ENCODE measurements at regions not wholly inside any gene's neighbourhood (a gene's known extent, or its start where the extent isn't known, plus 50 kb on each side); places are given as distances from the start of the nearest gene placed in this dataset.

- Histone ChIP-seq H3K4me3 (no peak overlapping the region), H2AFZ (no peak overlapping the region), H3K79me2 (ENCODE audit: low read depth) (no peaks in the 10 kb centered on the region), H3K9me2 (ENCODE audit: insufficient read depth) (no peaks in the 10 kb centered on the region), H3K4me2 (no peak overlapping the region), H3F3A (ENCODE audit: insufficient read depth, low read depth) (no peaks in the 10 kb centered on the region), H4K20me1 (ENCODE audit: insufficient read depth) (no peaks in the 10 kb centered on the region), H3K27me3 (ENCODE audit: insufficient read depth, low read depth) (no peaks in the 10 kb centered on the region), H3K9me3 (ENCODE audit: insufficient read depth, low read depth) (0 out of 2 replicates have a peak, but pooled peaks cover 3% of the 10 kb centered on the region), H3K4me1 (replicated peaks; ENCODE audit: insufficient read depth) (no peaks in the 10 kb centered on the region), H3K36me3 (ENCODE audit: low read depth) (no peaks in the 10 kb centered on the region), H3K27ac (no peak overlapping the region)
- CTCF ChIA-PET: no interaction called here
- no peak for TF ChIP-seq EZH2 (IDR thresholded peaks at IDR 0.05; ENCODE audit: low read depth)
- no peak for TF ChIP-seq CTCF (conservative IDR thresholded peaks at IDR 0.05)
- POLR2A ChIA-PET (ENCODE audit: unreplicated experiment): no interaction called here
- DNase-seq: no peak
- BruUV-seq (replicated peaks): no TSS peak
- intact Hi-C loops (cut with micrococcal nuclease; ENCODE audit: unreplicated experiment): no loop called here
Measured at GRCh38 chr10:60456053-60456452, 66.4 kb upstream of the ANK3 start.

GRCh38 chr10:60454336-60454735, 64.7 kb upstream of the ANK3 start:
- Histone ChIP-seq H3K4me1 (replicated peaks; ENCODE audit: insufficient read depth) (no peaks in the 10 kb centered on the region), H3K27ac (no peak overlapping the region), H3K4me2 (no peak overlapping the region), H3K79me2 (ENCODE audit: low read depth) (no peaks in the 10 kb centered on the region), H4K20me1 (ENCODE audit: insufficient read depth) (no peaks in the 10 kb centered on the region), H3K36me3 (ENCODE audit: low read depth) (no peaks in the 10 kb centered on the region), H3K4me3 (no peak overlapping the region), H2AFZ (no peak overlapping the region), H3K9me2 (ENCODE audit: insufficient read depth) (no peaks in the 10 kb centered on the region), H3K9me3 (ENCODE audit: insufficient read depth, low read depth) (no peaks in the 10 kb centered on the region), H3F3A (ENCODE audit: insufficient read depth, low read depth) (no peaks in the 10 kb centered on the region), H3K27me3 (ENCODE audit: insufficient read depth, low read depth) (no peaks in the 10 kb centered on the region)
- ChIA-PET POLR2A (ENCODE audit: unreplicated experiment) (no interaction called here), CTCF (no interaction called here)
- BruUV-seq (replicated peaks): no TSS peak
- TF ChIP-seq CTCF (conservative IDR thresholded peaks at IDR 0.05) (no peak), EZH2 (IDR thresholded peaks at IDR 0.05; ENCODE audit: low read depth) (no peak)
- no peak for DNase-seq
- intact Hi-C loops (cut with micrococcal nuclease; ENCODE audit: unreplicated experiment): no loop called here

- no peaks in the 10 kb centered on the region for H4K20me1 ChIP-seq (ENCODE audit: insufficient read depth)
- no peak overlapping the region for H2AFZ ChIP-seq
- H3K4me2 ChIP-seq: no peak overlapping the region
- H3K27ac ChIP-seq: no peak overlapping the region
- no peaks in the 10 kb centered on the region for H3K9me3 ChIP-seq (ENCODE audit: insufficient read depth, low read depth)
- no peak overlapping the region for H3K4me3 ChIP-seq
- no peak for DNase-seq
- CTCF ChIA-PET: no interaction called here
- no peaks in the 10 kb centered on the region for H3K9me2 ChIP-seq (ENCODE audit: insufficient read depth)
- intact Hi-C loops (cut with micrococcal nuclease; ENCODE audit: unreplicated experiment): no loop called here
- no peak for TF ChIP-seq CTCF (conservative IDR thresholded peaks at IDR 0.05)
- TF ChIP-seq EZH2 (IDR thresholded peaks at IDR 0.05; ENCODE audit: low read depth): no peak
- no peaks in the 10 kb centered on the region for H3K79me2 ChIP-seq (ENCODE audit: low read depth)
- H3F3A ChIP-seq (ENCODE audit: insufficient read depth, low read depth): no peaks in the 10 kb centered on the region
- POLR2A ChIA-PET (ENCODE audit: unreplicated experiment): no interaction called here
- BruUV-seq (replicated peaks): no TSS peak
- H3K4me1 ChIP-seq (replicated peaks; ENCODE audit: insufficient read depth): no peaks in the 10 kb centered on the region
- no peaks in the 10 kb centered on the region for H3K27me3 ChIP-seq (ENCODE audit: insufficient read depth, low read depth)
- no peaks in the 10 kb centered on the region for H3K36me3 ChIP-seq (ENCODE audit: low read depth)
Measured at GRCh38 chr10:60453036-60453435, 63.4 kb upstream of the ANK3 start.

All from PC-9 (cell line).